ENCODE measurements at regions not wholly inside any gene's neighbourhood (a gene's known extent, or its start where the extent isn't known, plus 50 kb on each side); places are given as distances from the start of the nearest gene placed in this dataset.

GRCh38 chr22:48570912-48571311 is 1256.8 kb downstream of the BRD1 start:
- no peak for FAIRE-seq

GRCh38 chr22:48569476-48570233 is 1258.0 kb downstream of the BRD1 start:
- no peak for FAIRE-seq

GRCh38 chr22:48568736-48569330 is 1258.8 kb downstream of the BRD1 start:
- FAIRE-seq: no peak

GRCh38 chr22:48567213-48567975 is 1260.3 kb downstream of the BRD1 start:
- no peak for FAIRE-seq

- FAIRE-seq: no peak
These were observed 1260.9 kb downstream of the BRD1 start for GRCh38 chr22:48566741-48567140.

- no peak for FAIRE-seq
These were observed 1261.7 kb downstream of the BRD1 start for GRCh38 chr22:48565901-48566501.

GRCh38 chr22:48564995-48565394 is 1262.7 kb downstream of the BRD1 start:
- no peak for FAIRE-seq

GRCh38 chr22:48563966-48564330 is 1263.7 kb downstream of the BRD1 start:
- FAIRE-seq: no peak

- no peak for FAIRE-seq
These were observed 1264.3 kb downstream of the BRD1 start for GRCh38 chr22:48563118-48563965.

GRCh38 chr22:48561676-48562075 is 1266.0 kb downstream of the BRD1 start:
- FAIRE-seq: no peak

- no peak for FAIRE-seq
These were observed 1266.8 kb downstream of the BRD1 start for GRCh38 chr22:48560836-48561235.

- FAIRE-seq: no peak
These were observed 1267.3 kb downstream of the BRD1 start for GRCh38 chr22:48560389-48560751.

- no peak for FAIRE-seq
These were observed 1267.9 kb downstream of the BRD1 start for GRCh38 chr22:48559647-48560388.

- no peak for FAIRE-seq
These were observed 1268.9 kb downstream of the BRD1 start for GRCh38 chr22:48558606-48559402.

GRCh38 chr22:48558016-48558415 is 1269.7 kb downstream of the BRD1 start:
- no peak for FAIRE-seq

- FAIRE-seq: no peak
These were observed 1270.2 kb downstream of the BRD1 start for GRCh38 chr22:48557473-48557872.

GRCh38 chr22:48556751-48557150 is 1270.9 kb downstream of the BRD1 start:
- FAIRE-seq: no peak

GRCh38 chr22:48556222-48556621 is 1271.5 kb downstream of the BRD1 start:
- no peak for FAIRE-seq

- FAIRE-seq: no peak
These were observed 1272.1 kb downstream of the BRD1 start for GRCh38 chr22:48555606-48556005.

GRCh38 chr22:48554893-48555572 is 1272.6 kb downstream of the BRD1 start:
- FAIRE-seq: no peak
